H1 (cell line): ENCODE measurements at regions not wholly inside any gene's neighbourhood (a gene's known extent, or its start where the extent isn't known, plus 50 kb on each side); places are given as distances from the start of the nearest gene placed in this dataset.

Experiments
- CTCF ChIA-PET: fragments of 300-600 bp; sonication (Branson Sonifier 250); formaldehyde crosslinking; loops from one replicate; lab custom pipeline; 2021; ENCODE audit not compliant: partially characterized antibody; lab: Charles Lee
- POLR2A ChIA-PET: fragments of 300-600 bp; sonication (Branson Sonifier 250); formaldehyde crosslinking; loops from one replicate; lab custom pipeline; 2021; ENCODE audit warnings: inconsistent platforms; ENCODE audit not compliant: partially characterized antibody; lab: Charles Lee
- DNase-seq, 2 experiments: peaks; one replicate each; pipeline versions ENCODE4 v3.0.0 to v3.0.0-alpha.2; 2010 to 2022; ENCODE audit warnings: low spot score in 2 of 2, low read depth in 1 of 2, mixed read lengths in 1 of 2
- FAIRE-seq: peaks from 2 replicates; lab custom pipeline; 2011; peaks lifted over from hg19 to GRCh38; lab: Jason Lieb, UNC
- H2AFZ ChIP-seq: 2 replicates; pipeline ENCODE4 v1.8.1; 2012; ENCODE audit warnings: low read length, inconsistent platforms
- H2AK5ac ChIP-seq: 2 replicates; pipeline ENCODE4 v1.6.1; 2013; ENCODE audit warnings: low read depth, low read length
- H2BK120ac ChIP-seq: replicated peaks from 2 replicates; pipeline ENCODE3; 2013; ENCODE audit warnings: low read depth, low read length, inconsistent platforms
- H2BK12ac ChIP-seq: 2 replicates; pipeline ENCODE4 v1.6.1; 2013; ENCODE audit warnings: low read depth, low read length
- H2BK15ac ChIP-seq: 2 replicates; pipeline ENCODE4 v1.6.1; 2013; ENCODE audit warnings: low read length
- H2BK20ac ChIP-seq: 2 replicates; pipeline ENCODE4 v1.6.1; 2013; ENCODE audit warnings: low read length
- H2BK5ac ChIP-seq: 2 replicates; pipeline ENCODE4 v1.6.1; 2013; ENCODE audit warnings: low read depth, low read length
- H3K14ac ChIP-seq: 2 replicates; pipeline ENCODE4 v1.6.1; 2013; ENCODE audit warnings: inconsistent platforms; ENCODE audit not compliant: insufficient read length
- H3K18ac ChIP-seq: 2 replicates; pipeline ENCODE4 v1.6.1; 2013; ENCODE audit warnings: low read length; ENCODE audit errors: extremely low read depth
- H3K23ac ChIP-seq: 2 replicates; pipeline ENCODE4 v1.6.1; 2013; ENCODE audit warnings: inconsistent platforms; ENCODE audit not compliant: insufficient read length
- H3K23me2 ChIP-seq: 2 replicates; pipeline ENCODE4 v1.6.1; 2013; ENCODE audit warnings: low read depth, low read length
- H3K27ac ChIP-seq: 2 replicates; pipeline ENCODE4 v1.6.1; 2011; ENCODE audit warnings: low read depth, low read length, inconsistent platforms
- H3K27me3 ChIP-seq, 4 experiments: replicated peaks in 1 of 4; 1 replicate in 1 of 4; 2 replicates in 3 of 4; pipeline versions ENCODE4 v1.6.1 to v1.8.1; 2011 to 2013; ENCODE audit warnings: low read length in 3 of 4, mild to moderate bottlenecking in 3 of 4, inconsistent platforms in 2 of 4, mixed read lengths in 2 of 4, moderate library complexity in 1 of 4; ENCODE audit not compliant: control insufficient read depth in 3 of 4, insufficient read depth in 3 of 4; ENCODE audit errors: extremely low read depth in 1 of 4
- H3K36me3 ChIP-seq, 4 experiments: 2 replicates each; pipeline versions ENCODE4 v1.6.1 to v1.8.1; 2011 to 2013; ENCODE audit warnings: mild to moderate bottlenecking in 4 of 4, low read length in 3 of 4, moderate library complexity in 2 of 4, control low read depth in 1 of 4, inconsistent platforms in 1 of 4; ENCODE audit not compliant: insufficient read depth in 4 of 4, control insufficient read depth in 2 of 4
- H3K4ac ChIP-seq: replicated peaks from 2 replicates; pipeline ENCODE3; 2013; ENCODE audit warnings: low read length, low read depth, mixed read lengths, inconsistent platforms; ENCODE audit not compliant: insufficient read length
- H3K4me1 ChIP-seq, 4 experiments: replicated peaks in 1 of 4; 1 replicate in 1 of 4; 2 replicates in 3 of 4; pipeline versions ENCODE4 v1.6.1 to v1.8.1; 2011 to 2013; ENCODE audit warnings: low read length in 3 of 4, inconsistent platforms in 2 of 4, mixed read lengths in 1 of 4; ENCODE audit not compliant: insufficient read depth in 4 of 4, control insufficient read depth in 3 of 4
- H3K4me2 ChIP-seq, 2 experiments: 2 replicates each; pipeline versions ENCODE4 v1.6.1 to v1.8.1; 2011 to 2013; ENCODE audit warnings: low read depth in 2 of 2, low read length in 2 of 2, control low read depth in 1 of 2, inconsistent platforms in 1 of 2, mild to moderate bottlenecking in 1 of 2; ENCODE audit not compliant: insufficient read depth in 1 of 2
- H3K4me3 ChIP-seq, 4 experiments: fragments of 200-600, 300-600 bp in 1 of 4; sonication (generic), shearing (Covaris generic), sonication (Bioruptor Twin) in 1 of 4; 2 replicates each; pipeline versions ENCODE4 v1.5.1 to v1.8.1; 2011 to 2016; ENCODE audit warnings: low read length in 4 of 4, low read depth in 3 of 4, control low read depth in 2 of 4, inconsistent platforms in 2 of 4, mild to moderate bottlenecking in 2 of 4, mixed read lengths in 1 of 4, moderate library complexity in 1 of 4; ENCODE audit not compliant: insufficient read depth in 2 of 4; ENCODE audit errors: extremely low read depth in 1 of 4
- H3K56ac ChIP-seq: replicated peaks from 2 replicates; pipeline ENCODE3; 2013; ENCODE audit warnings: low read depth, mild to moderate bottlenecking, mixed read lengths, low read length, inconsistent platforms; ENCODE audit not compliant: insufficient read length
- H3K79me1 ChIP-seq: 2 replicates; pipeline ENCODE4 v1.6.1; 2013; ENCODE audit warnings: low read depth, low read length, control low read depth
- H3K79me2 ChIP-seq, 2 experiments: 2 replicates each; pipeline versions ENCODE4 v1.6.1 to v1.8.1; 2012 to 2013; ENCODE audit warnings: low read length in 2 of 2, mild to moderate bottlenecking in 2 of 2, inconsistent platforms in 1 of 2; ENCODE audit not compliant: insufficient read depth in 2 of 2, control insufficient read depth in 1 of 2
- H3K9ac ChIP-seq, 4 experiments: replicated peaks in 1 of 4; 1 replicate in 1 of 4; 2 replicates in 3 of 4; pipeline versions ENCODE4 v1.6.1 to v1.8.1; 2011 to 2013; ENCODE audit warnings: low read depth in 3 of 4, low read length in 3 of 4, control low read depth in 2 of 4, mild to moderate bottlenecking in 2 of 4, moderate library complexity in 2 of 4, inconsistent platforms in 1 of 4; ENCODE audit errors: extremely low read depth in 1 of 4
- H3K9me3 ChIP-seq, 2 experiments: 2 replicates each; pipeline versions ENCODE4 v1.6.1 to v1.8.1; 2012 to 2013; ENCODE audit warnings: mild to moderate bottlenecking in 2 of 2, moderate library complexity in 2 of 2, control low read depth in 1 of 2, inconsistent platforms in 1 of 2, low read depth in 1 of 2, low read length in 1 of 2, mixed read lengths in 1 of 2; ENCODE audit not compliant: insufficient read depth in 2 of 2
- H4K20me1 ChIP-seq, 2 experiments: replicated peaks in 1 of 2; 2 replicates each; pipeline versions ENCODE3 to v1.8.1; 2011 to 2013; ENCODE audit warnings: inconsistent platforms in 2 of 2, low read length in 2 of 2, mild to moderate bottlenecking in 1 of 2; ENCODE audit not compliant: insufficient read depth in 2 of 2, control insufficient read depth in 1 of 2
- H4K5ac ChIP-seq: 2 replicates; pipeline ENCODE4 v1.6.1; 2013; ENCODE audit warnings: low read length, low read depth, mixed read lengths, inconsistent platforms; ENCODE audit not compliant: insufficient read length
- H4K8ac ChIP-seq: 2 replicates; pipeline ENCODE4 v1.8.0; 2013; ENCODE audit warnings: mild to moderate bottlenecking, moderate library complexity, low read length, inconsistent platforms; ENCODE audit not compliant: insufficient read depth; ENCODE audit errors: extremely low read depth
- H4K91ac ChIP-seq: replicated peaks from 2 replicates; pipeline ENCODE3; 2013; ENCODE audit warnings: low read length, mixed read lengths, inconsistent platforms; ENCODE audit not compliant: insufficient read length
- BCL11A ChIP-seq, 2 experiments: IDR thresholded peaks; one replicate each; pipeline ENCODE4 v1.6.1; 2011; ENCODE audit warnings: low read depth in 2 of 2, low read length in 2 of 2, mild to moderate bottlenecking in 2 of 2
- CBX5 ChIP-seq: fragments of 300-800, 300-1000 bp; sonication (generic); IDR thresholded peaks from 2 replicates; pipeline ENCODE4 v1.7.1; 2016; ENCODE audit warnings: antibody characterized with exemption, low read length, low read depth
- CHD1 ChIP-seq: IDR thresholded peaks from 2 replicates; pipeline ENCODE4 v1.6.1; 2012; ENCODE audit warnings: low read depth, low read length, improper control_type of control experiment
- HDAC6 ChIP-seq: IDR thresholded peaks from one replicate; pipeline ENCODE4 v1.7.1; 2012; ENCODE audit warnings: low read depth, mild to moderate bottlenecking, inconsistent platforms, low read length, moderate library complexity
- KDM4A ChIP-seq: IDR thresholded peaks from one replicate; pipeline ENCODE4 v1.7.1; 2012; ENCODE audit warnings: low read depth, mild to moderate bottlenecking, moderate library complexity, low read length, inconsistent platforms; ENCODE audit not compliant: severe bottlenecking
- KDM5A ChIP-seq: fragments of 200-600 bp; IDR thresholded peaks from 2 replicates; pipeline ENCODE4 v1.7.1; 2012; ENCODE audit warnings: mild to moderate bottlenecking, low read length, inconsistent platforms, mixed read lengths
- POLR2AphosphoS5 ChIP-seq: IDR thresholded peaks from 2 replicates; pipeline ENCODE4 v1.6.1; 2011; ENCODE audit warnings: low read depth, low read length
- RXRA ChIP-seq: IDR thresholded peaks from 2 replicates; pipeline ENCODE4 v1.6.1; 2011; ENCODE audit warnings: low read depth, mild to moderate bottlenecking, low read length, moderate library complexity; ENCODE audit not compliant: insufficient read depth
- SIN3A ChIP-seq, 2 experiments: IDR thresholded peaks in 1 of 2; conservative IDR thresholded peaks in 1 of 2; 2 replicates each; pipeline ENCODE4 v1.6.1; 2011 to 2012; ENCODE audit warnings: low read length in 2 of 2, improper control_type of control experiment in 1 of 2, low read depth in 1 of 2, mild to moderate bottlenecking in 1 of 2
- SIX5 ChIP-seq: IDR thresholded peaks from 2 replicates; pipeline ENCODE4 v1.6.1; 2011; ENCODE audit warnings: mild to moderate bottlenecking, low read depth, low read length
- SUZ12 ChIP-seq: fragments of 200-600 bp; sonication (generic); IDR thresholded peaks from 2 replicates; pipeline ENCODE4 v1.6.1; 2012; ENCODE audit warnings: mild to moderate bottlenecking, inconsistent platforms, low read length, moderate library complexity, mixed read lengths
- WGBS, 2 experiments: shearing (Covaris generic) in 1 of 2; methylation state at CpG; one replicate each; pipeline versions ENCODE4 v1.1.6 to v1.1.7; 2013 to 2015; ENCODE audit warnings: low lambda C conversion rate in 2 of 2, mixed read lengths in 2 of 2, inconsistent platforms in 1 of 2, low coverage in 1 of 2, missing lambda C conversion rate in 1 of 2; ENCODE audit not compliant: insufficient replicate concordance in 2 of 2, insufficient coverage in 1 of 2, insufficient read length in 1 of 2; ENCODE audit errors: extremely low coverage in 1 of 2, missing lambda C conversion rate in 1 of 2; 5-methylcytosine and 5-hydroxymethylcytosine counted together
- TF ChIP-seq, protein P1 (sequence below): IDR thresholded peaks from 2 replicates; pipeline ENCODE4 v1.6.1; 2012; ENCODE audit warnings: inconsistent platforms
- TF ChIP-seq, protein P2 (sequence below): IDR thresholded peaks from 2 replicates; pipeline ENCODE4 v1.6.1; 2011; ENCODE audit warnings: low read length, improper control_type of control experiment

DNA sequence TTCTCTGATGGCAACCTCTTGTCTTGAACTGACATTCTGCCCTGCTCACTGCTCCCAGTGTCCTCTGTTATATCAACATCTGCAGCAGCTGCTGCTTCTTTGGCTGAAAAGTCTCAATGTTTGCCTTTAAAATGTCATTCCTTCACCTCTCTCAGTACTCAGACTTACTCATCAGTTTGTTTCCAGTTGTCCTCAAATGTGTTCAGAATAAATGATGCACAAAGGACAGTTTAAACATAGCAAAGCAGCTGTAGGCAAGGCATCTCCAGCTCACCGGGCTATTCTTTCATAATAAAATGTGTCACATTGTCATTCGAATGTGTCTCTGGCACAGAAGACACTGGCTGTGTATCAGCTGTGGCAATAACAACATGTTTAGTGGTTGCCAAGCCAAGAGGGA, 590.9 kb upstream of the ZNF608 start:
- no peaks in the 10 kb centered on the region for H3K23me2 ChIP-seq
- no peaks in the 10 kb centered on the region for H4K20me1 ChIP-seq
- H4K5ac ChIP-seq = no peak overlapping the region
- no peaks in the 10 kb centered on the region for H3K9me3 ChIP-seq
- H3K27ac ChIP-seq = no peak overlapping the region
- DNase-seq (no peak), FAIRE-seq (no peak)
- no peak overlapping the region for H2BK20ac ChIP-seq
- H3K4me2 ChIP-seq = peak overlapping the region; percentile 20 to 42; a peak in 2 of 4 replicates
- no peak overlapping the region for H2BK15ac ChIP-seq
- POLR2A ChIA-PET = interaction anchor here (1.3 kb wide), 1 partner anchor 11 kb away, joined by 4 read pairs; no protein-coding TSS in a partner anchor
- no peak overlapping the region for H3K56ac ChIP-seq
- no peak overlapping the region for H3K4me3 ChIP-seq
- H3K27me3 ChIP-seq = no peaks in the 10 kb centered on the region
- peak overlapping the region; percentile 19 for H3K4ac ChIP-seq
- H3K23ac ChIP-seq = no peak overlapping the region
- no peak overlapping the region for H3K18ac ChIP-seq
- H2AFZ ChIP-seq = peak overlapping the region; percentile 42; the same call in 1 of the 2 replicates
- H2BK12ac ChIP-seq = no peak overlapping the region
- H3K9ac ChIP-seq = no peak overlapping the region
- H4K91ac ChIP-seq = no peak overlapping the region
- H3K79me1 ChIP-seq = no peaks in the 10 kb centered on the region
- no peak overlapping the region for H2BK120ac ChIP-seq
- 71% methylated on average over 2 of the region's 2 CpGs; no CpG with 5 or more reads in 1 of the 2 experiments for whole genome bisulfite sequencing, 2 experiments
- H3K79me2 ChIP-seq = no peaks in the 10 kb centered on the region
- CTCF ChIA-PET = no interaction called here
- no peak overlapping the region for H4K8ac ChIP-seq
- no peak overlapping the region for H2BK5ac ChIP-seq
- no peak overlapping the region for H3K14ac ChIP-seq
- no peak overlapping the region for H2AK5ac ChIP-seq
- no peaks in the 10 kb centered on the region for H3K36me3 ChIP-seq
- peaks cover 0 to 9% (median 4%) of the 10 kb centered on the region in 4 experiments; a peak in 3 of 7 replicates for H3K4me1 ChIP-seq
- TF ChIP-seq SIX5 (no peak), BCL11A (IDR thresholded peaks at IDR 0.05; ENCODE audit: low read depth in 2 of 2, low read length in 2 of 2) (no peak), POLR2AphosphoS5 (no peak), HDAC6 (no peak), CBX5 (no peak), CHD1 (no peak), KDM4A (no peak), RXRA (no peak), SUZ12 (no peak), KDM5A (no peak), SIN3A (conservative IDR thresholded peaks at IDR 0.05 in 1 of 2, IDR thresholded peaks at IDR 0.05 in 1 of 2; ENCODE audit: low read depth in 1 of 2, low read length in 2 of 2) (no peak)
- TF ChIP-seq, protein P1, sequence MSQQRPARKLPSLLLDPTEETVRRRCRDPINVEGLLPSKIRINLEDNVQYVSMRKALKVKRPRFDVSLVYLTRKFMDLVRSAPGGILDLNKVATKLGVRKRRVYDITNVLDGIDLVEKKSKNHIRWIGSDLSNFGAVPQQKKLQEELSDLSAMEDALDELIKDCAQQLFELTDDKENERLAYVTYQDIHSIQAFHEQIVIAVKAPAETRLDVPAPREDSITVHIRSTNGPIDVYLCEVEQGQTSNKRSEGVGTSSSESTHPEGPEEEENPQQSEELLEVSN = no peak
- TF ChIP-seq, protein P2, sequence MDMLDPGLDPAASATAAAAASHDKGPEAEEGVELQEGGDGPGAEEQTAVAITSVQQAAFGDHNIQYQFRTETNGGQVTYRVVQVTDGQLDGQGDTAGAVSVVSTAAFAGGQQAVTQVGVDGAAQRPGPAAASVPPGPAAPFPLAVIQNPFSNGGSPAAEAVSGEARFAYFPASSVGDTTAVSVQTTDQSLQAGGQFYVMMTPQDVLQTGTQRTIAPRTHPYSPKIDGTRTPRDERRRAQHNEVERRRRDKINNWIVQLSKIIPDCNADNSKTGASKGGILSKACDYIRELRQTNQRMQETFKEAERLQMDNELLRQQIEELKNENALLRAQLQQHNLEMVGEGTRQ = no peak
